ENCODE measurements at regions not wholly inside any gene's neighbourhood (a gene's known extent, or its start where the extent isn't known, plus 50 kb on each side); places are given as distances from the start of the nearest gene placed in this dataset.

DNA sequence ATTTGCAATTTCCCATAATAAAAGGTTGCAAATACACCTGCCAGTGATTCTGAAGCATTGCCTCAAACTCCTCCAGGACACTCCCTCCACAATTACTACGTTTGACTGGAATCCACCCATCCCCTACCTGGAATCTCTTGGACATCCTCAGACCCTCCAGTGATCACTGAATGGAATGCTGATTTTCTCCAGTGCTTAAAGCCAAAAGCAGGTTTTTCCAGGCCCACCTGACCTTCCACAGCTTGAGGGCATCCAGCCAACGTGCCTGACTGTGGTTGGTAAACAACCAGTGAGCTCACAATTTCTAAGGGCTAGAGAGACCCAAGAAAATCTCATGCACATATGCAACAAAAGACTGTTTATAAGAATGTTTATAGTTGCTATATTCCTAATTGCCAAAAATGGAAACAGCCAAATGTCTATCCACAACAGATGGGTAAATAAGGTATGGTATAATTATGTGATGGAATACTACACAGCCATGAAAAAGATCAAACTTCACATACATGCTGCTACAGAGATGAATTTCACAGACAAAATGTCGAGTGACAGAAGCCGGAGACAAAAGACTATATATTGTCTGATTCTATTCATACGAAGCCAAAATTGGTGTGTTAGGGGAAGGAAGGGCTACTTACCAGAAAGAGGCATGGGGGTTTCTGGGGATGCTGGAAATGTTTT is 147.1 kb upstream of the RREB1 start:
- TF ChIP-seq, protein P1, sequence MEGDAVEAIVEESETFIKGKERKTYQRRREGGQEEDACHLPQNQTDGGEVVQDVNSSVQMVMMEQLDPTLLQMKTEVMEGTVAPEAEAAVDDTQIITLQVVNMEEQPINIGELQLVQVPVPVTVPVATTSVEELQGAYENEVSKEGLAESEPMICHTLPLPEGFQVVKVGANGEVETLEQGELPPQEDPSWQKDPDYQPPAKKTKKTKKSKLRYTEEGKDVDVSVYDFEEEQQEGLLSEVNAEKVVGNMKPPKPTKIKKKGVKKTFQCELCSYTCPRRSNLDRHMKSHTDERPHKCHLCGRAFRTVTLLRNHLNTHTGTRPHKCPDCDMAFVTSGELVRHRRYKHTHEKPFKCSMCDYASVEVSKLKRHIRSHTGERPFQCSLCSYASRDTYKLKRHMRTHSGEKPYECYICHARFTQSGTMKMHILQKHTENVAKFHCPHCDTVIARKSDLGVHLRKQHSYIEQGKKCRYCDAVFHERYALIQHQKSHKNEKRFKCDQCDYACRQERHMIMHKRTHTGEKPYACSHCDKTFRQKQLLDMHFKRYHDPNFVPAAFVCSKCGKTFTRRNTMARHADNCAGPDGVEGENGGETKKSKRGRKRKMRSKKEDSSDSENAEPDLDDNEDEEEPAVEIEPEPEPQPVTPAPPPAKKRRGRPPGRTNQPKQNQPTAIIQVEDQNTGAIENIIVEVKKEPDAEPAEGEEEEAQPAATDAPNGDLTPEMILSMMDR (IDR thresholded peaks at IDR 0.05; ENCODE audit: low read length): no peak
- TF ChIP-seq EZH2 (IDR thresholded peaks at IDR 0.05; ENCODE audit: borderline replicate concordance, low read length): no peak
